ENCODE measurements at regions not wholly inside any gene's neighbourhood (a gene's known extent, or its start where the extent isn't known, plus 50 kb on each side); places are given as distances from the start of the nearest gene placed in this dataset.
"Not testable (repeated sequence)": the region's sequence is repeated elsewhere in the genome, so short reads cannot be mapped to it uniquely, and the experiment has no call there.

- TF ChIP-seq ZNF449 (tag by site-specific recombination; IDR thresholded peaks at IDR 0.05) (no peak), KLF9 (tag by site-specific recombination; IDR thresholded peaks at IDR 0.05; ENCODE audit: low read depth) (no peak), ZNF335 (tag by site-specific recombination; conservative IDR thresholded peaks at IDR 0.05) (no peak), ZNF292 (tag by site-specific recombination; IDR thresholded peaks at IDR 0.05; ENCODE audit: borderline replicate concordance, low read depth) (no peak), ZNF426 (tag by site-specific recombination; IDR thresholded peaks at IDR 0.05) (no peak)
Measured at GRCh38 chr16:9670033-9670432, 512.2 kb downstream of the GRIN2A start (continued).

GRCh38 chr16:9670616-9671015, 511.6 kb downstream of the GRIN2A start:
- H3K36me3 ChIP-seq (ENCODE audit: control insufficient read depth in 2 of 2, insufficient read depth in 1 of 2, low read length in 2 of 2); POLR2A ChIA-PET; CTCF ChIA-PET; H3K4me1 ChIP-seq (ENCODE audit: control insufficient read depth, insufficient read depth, low read length); H3K27ac ChIP-seq (ENCODE audit: extremely low read depth, low read depth, low read length); H3K9me3 ChIP-seq (ENCODE audit: control insufficient read depth, insufficient read depth, low read depth, low read length); H3K4me3 ChIP-seq (ENCODE audit: low read depth, low read length): not testable (repeated sequence)

- H3K4me3 ChIP-seq (ENCODE audit: low read depth, low read length); H3K4me1 ChIP-seq (ENCODE audit: control insufficient read depth, insufficient read depth, low read length); POLR2A ChIA-PET; H3K9me3 ChIP-seq (ENCODE audit: control insufficient read depth, insufficient read depth, low read depth, low read length); H3K36me3 ChIP-seq (ENCODE audit: control insufficient read depth in 2 of 2, insufficient read depth in 1 of 2, low read length in 2 of 2); CTCF ChIA-PET; H3K27ac ChIP-seq (ENCODE audit: extremely low read depth, low read depth, low read length): not testable (repeated sequence)
Measured at GRCh38 chr16:9676560-9677300, 505.5 kb downstream of the GRIN2A start.

GRCh38 chr16:9677301-9677653, 505.0 kb downstream of the GRIN2A start:
- no peaks in the 10 kb centered on the region for H3K9me3 ChIP-seq (ENCODE audit: control insufficient read depth, insufficient read depth, low read depth, low read length)
- no peaks in the 10 kb centered on the region for H3K36me3 ChIP-seq (ENCODE audit: control insufficient read depth in 2 of 2, insufficient read depth in 1 of 2, low read length in 2 of 2)
- no peaks in the 10 kb centered on the region for H3K4me1 ChIP-seq (ENCODE audit: control insufficient read depth, insufficient read depth, low read length)
- H3K27ac ChIP-seq (ENCODE audit: extremely low read depth, low read depth, low read length) = no peak overlapping the region
- no peak for TF ChIP-seq ZNF707 (tag by site-specific recombination; IDR thresholded peaks at IDR 0.05)
- no peak for TF ChIP-seq ZFP69B (tag by site-specific recombination; IDR thresholded peaks at IDR 0.05)
- TF ChIP-seq ZNF221 (tag by site-specific recombination; IDR thresholded peaks at IDR 0.05; ENCODE audit: borderline replicate concordance) = no peak
- no peak overlapping the region for H3K4me3 ChIP-seq (ENCODE audit: low read depth, low read length)
- CTCF ChIA-PET = no interaction called here
- POLR2A ChIA-PET = no interaction called here

GRCh38 chr16:9679213-9679767, 502.9 kb downstream of the GRIN2A start:
- no peak for TF ChIP-seq REST (tag by site-specific recombination; IDR thresholded peaks at IDR 0.05)
- no peak for TF ChIP-seq ZNF843 (tag by site-specific recombination; IDR thresholded peaks at IDR 0.05)
- no peak for TF ChIP-seq ZNF221 (tag by site-specific recombination; IDR thresholded peaks at IDR 0.05; ENCODE audit: borderline replicate concordance)
- TF ChIP-seq ZNF24 (tag by site-specific recombination; IDR thresholded peaks at IDR 0.05) = no peak
- TF ChIP-seq ZNF645 (tag by site-specific recombination; IDR thresholded peaks at IDR 0.05) = no peak
- TF ChIP-seq ZNF518A (tag by site-specific recombination; conservative IDR thresholded peaks at IDR 0.05; ENCODE audit: low read depth) = no peak
- H3K9me3 ChIP-seq (ENCODE audit: control insufficient read depth, insufficient read depth, low read depth, low read length) = no peaks in the 10 kb centered on the region
- H3K27ac ChIP-seq (ENCODE audit: extremely low read depth, low read depth, low read length) = no peak overlapping the region
- CTCF ChIA-PET = no interaction called here
- H3K4me3 ChIP-seq (ENCODE audit: low read depth, low read length) = no peak overlapping the region
- H3K36me3 ChIP-seq (ENCODE audit: control insufficient read depth in 2 of 2, insufficient read depth in 1 of 2, low read length in 2 of 2) = no peaks in the 10 kb centered on the region
- POLR2A ChIA-PET = interaction anchor here (0.6 kb wide), 1 partner anchor 713 kb away, joined by 4 read pairs; no protein-coding TSS in a partner anchor
- no peaks in the 10 kb centered on the region for H3K4me1 ChIP-seq (ENCODE audit: control insufficient read depth, insufficient read depth, low read length)
